HG03469 (cell line): ENCODE measurements at regions not wholly inside any gene's neighbourhood (a gene's known extent, or its start where the extent isn't known, plus 50 kb on each side); places are given as distances from the start of the nearest gene placed in this dataset.

ENCODE experiments used
- ATAC-seq: cut with Tn5 transposase; IDR thresholded peaks from one replicate; pipeline ENCODE4 v1.9.1; 2021; ENCODE audit warnings: mild to moderate bottlenecking, moderate library complexity, moderate number of reproducible peaks; ENCODE audit not compliant: unreplicated experiment

DNA sequence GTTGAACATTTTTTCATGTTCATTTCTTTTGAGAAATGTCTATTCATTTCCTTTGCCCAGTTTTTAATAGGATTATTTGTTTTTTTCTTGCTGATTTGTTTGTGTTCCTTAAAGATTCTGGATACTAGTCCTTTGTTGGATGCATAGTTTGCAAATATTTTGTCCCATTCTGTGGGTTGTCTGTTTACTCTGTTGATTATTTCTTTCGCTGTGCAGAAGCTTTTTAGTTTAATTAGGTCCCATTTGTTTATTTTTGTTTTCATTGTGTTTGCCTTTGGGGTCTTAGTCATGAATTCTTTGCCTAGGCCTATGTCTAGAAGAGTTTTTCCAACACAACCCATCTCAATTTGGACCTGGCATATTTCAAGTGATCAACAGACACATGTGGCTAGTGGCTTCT lies 116.1 kb upstream of the GALNT2 start:
- ATAC-seq, result no peak

DNA sequence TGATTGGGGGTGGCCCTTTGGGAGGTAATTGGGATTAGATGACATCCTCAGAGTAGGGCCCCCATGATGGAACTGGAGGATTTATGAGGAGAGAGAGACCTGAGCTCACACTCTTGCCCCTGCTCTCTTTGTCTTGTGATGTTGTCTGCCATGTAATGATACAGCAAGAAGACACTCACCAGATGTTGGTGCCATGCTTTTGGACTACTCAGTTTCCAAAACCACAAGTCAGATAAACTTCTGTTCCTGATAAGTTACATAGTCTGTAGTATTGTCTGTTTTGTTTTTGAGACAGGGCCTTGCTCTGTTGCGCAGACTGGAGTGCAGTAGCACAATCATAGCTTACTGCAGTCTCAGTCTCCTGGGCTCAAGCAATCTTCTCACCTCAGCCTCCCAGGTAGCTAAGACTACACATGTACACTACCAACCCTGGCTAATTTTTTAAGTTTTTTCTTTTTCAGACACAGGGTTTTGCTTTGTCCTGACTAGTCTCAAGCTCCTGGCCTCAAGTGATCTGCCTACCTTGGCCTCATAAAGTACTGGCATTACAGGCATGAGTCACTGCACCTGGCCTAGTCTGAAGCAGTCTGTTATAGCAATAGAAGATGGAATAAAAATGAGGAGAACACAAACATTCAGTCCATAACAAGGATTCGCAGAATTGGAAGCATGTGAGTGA lies 115.0 kb upstream of the GALNT2 start:
- no peak for ATAC-seq

DNA sequence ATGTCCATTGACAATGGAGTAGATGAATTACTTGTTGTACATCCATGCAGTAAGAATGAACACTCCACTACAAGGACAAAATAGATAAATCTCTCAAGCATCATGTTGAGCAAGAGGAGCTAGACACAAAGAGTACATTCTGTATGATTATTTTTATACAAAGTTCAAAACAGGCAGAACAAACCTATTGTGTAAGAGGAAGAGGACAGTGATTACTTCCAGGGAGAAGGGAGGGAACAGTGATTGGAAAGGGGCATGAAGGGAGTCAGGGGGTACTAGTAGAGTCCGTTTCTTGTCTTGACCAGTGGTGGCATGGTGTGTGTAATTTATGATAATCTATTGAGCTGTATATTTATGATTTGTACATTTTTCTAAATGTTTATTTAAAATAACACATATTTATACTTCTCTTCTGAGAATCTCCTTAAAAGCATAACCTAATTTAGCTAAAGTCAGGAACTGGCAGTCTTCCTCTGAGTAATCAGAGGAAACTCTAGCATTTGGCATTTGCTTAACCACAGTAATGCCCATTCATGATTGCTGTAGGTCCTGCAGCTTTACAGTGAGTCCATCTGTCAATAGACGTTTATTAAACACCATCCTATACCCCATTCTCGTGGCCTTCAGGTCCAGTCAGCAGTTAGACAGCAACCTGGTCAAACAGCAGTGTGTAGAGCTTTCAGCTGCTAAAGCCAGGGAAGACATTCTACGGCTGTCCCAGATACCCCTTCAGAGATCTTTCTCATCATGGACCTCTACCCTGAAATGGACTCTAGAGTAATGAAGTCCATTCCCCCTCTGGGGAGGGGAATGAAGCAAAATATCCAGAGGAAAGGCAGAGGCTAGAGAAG lies 114.1 kb upstream of the GALNT2 start:
- ATAC-seq, result no peak

DNA sequence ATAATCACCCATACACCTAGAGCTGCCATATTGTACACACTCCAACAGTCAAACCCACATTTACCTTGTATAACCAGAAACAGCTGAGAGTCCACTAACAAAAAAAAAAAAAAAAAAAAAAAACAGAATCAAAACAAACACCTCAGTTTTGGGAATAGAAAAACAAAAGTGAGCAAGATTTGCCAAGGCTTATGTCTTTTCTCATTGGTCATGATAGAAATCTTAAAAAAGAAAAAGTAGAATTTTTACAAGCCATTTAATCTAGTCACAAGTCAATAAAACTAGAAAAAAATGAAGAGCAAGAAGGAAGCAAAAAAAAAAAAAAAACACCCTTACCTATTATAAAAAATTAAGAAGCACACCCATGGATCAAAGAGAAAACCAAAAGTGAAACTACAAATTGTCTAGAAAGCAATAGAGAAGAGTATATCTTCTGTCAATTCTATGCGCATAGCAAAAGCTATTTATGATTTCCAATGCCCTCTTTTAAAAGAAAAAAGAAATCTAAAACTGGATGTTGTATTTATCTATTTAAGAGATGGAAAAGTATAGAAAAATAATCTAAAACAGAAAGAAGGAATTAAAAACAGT lies 113.2 kb upstream of the GALNT2 start:
- no peak for ATAC-seq

DNA sequence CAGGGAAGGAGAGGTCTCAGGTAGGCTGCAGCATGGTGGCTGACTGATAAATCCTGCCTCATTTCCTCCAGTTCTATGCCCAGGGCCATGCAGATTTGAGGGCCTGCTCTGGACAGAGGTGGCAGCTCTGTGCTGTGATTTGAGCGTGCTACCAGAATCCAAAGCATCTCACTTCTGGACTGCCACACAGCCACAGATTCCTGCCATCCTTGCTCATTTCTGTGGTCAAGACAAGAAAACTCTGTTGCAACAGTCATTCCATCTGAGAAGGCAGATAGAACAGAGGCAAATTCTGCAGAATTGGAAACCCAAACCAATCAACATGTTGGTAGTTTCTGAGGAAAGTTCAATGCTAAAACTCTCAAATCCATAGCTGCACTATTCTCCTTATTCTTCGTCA lies 102.8 kb upstream of the GALNT2 start:
- no peak for ATAC-seq

DNA sequence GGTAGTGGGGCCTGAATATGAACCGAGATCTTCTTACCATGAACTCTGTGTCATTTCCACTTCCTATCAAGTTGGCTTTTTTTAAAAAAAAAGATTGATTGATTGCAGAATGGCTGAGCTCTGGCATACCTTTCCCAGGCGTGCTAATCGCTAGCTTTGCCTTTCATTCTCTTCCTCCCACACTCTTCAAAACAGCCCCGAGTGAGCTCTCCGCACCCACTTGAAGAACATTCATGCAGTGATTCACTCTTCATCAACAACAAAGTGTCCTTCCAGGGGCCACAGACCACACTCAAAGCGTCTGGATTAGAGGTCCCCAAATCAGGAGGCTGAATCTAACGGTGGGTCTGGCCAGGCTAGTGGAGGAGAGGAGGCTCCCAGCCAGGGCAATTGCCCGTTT lies 96.3 kb upstream of the GALNT2 start:
- ATAC-seq, result no peak

DNA sequence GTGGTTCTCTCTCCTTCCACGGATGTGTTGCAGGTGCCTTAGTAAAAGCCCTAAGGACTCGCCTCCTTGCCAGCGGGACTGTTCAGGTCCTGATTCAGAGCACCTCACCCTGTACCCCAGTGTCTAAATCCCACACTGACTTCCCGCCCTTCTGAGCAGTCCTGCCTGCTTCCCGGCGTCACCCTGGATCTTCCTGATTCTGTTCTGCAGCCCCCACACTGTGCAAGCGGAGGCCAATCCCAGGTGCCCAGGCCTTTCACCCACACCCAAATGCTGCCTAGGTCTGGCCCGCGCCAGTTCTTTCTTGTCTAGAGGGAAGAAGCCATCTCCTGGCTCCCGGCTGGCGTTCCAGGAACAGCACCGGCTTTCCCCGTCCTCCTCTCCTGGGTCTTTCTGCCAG lies 95.9 kb upstream of the GALNT2 start:
- ATAC-seq, result no peak

DNA sequence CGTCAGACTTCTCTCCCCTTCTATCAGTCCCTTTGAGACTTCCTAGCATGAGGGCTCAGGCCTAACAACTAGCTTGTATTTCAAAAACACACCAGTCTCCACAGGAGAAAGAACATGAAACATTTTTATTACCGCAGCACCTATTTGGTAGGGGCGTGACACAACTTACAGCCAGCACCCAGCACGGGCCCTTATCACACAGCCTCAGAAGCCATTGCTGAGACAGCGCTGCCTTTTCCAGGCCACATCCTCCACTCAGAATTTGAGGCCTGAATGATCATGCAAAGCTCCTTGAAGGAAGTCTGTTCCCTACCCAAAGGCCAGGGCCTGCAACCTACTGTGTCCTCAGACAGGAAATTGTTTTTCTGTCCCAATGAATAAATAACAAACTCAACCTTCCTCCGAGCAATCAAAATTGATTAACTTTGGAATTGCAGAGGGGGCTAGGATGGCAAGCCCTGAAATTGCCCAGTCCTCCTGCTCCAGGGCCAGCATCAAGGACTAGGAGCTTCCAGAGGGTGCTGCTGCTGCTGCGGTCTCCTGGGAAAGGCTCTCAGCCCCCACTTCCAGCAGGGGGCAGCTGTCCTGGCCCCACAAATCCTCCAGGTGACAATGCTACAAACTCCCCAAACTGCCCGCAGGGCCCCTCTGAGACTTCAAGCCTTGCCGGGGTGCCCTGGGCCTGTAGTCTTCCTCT lies 94.3 kb upstream of the GALNT2 start:
- no peak for ATAC-seq

DNA sequence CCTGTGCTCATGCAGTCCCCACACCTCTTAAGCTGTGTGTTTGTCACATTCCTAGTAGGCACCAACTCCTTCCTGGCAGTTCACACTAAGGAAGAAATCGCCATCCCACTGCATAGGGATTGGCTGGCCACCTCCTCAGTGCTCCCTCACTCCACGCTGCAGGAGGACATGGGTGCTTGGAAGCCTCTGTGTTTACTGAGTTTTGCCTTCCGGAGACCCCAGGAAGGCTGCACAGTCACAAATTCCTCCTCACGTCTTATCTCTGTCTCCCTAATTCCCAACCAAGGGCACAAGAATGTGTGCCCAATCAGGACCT lies 93.8 kb upstream of the GALNT2 start:
- ATAC-seq, result no peak

DNA sequence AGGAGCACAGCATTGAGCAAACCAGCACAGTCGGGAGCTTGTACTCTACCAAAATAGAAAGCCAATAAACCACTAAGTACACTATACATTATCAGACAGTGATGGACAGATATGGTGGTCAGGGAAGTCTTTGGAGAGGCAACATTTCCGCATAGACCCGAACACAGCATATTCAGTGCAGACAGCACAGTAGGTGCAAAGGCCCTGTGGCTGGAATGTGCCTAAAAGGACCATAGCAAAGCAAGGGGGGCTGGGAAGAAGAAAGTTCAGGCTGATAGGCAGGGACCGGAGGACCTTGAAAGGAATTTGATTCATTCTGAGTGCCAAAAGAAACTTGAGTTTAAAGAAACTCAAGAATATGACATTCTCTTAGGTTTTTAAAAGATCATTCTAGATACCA lies 92.0 kb upstream of the GALNT2 start:
- no peak for ATAC-seq

DNA sequence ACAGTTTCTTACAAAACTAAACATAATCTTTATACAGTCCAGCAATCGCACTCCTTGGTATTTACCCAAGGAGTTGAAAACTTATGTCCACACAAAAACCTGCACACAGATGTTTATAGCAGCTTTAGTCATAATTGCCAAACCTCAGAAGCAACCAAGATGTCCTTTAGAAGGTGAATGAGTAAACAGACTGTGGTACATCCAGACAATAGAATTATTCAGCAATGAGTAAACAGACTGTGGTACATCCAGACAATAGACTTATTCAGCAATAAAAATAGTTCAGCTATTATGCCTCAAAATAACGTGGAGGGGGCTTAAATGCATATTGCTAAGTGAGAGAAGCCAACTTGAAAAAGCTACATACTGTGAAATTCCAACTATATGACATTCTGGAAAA lies 87.0 kb upstream of the GALNT2 start:
- no peak for ATAC-seq

DNA sequence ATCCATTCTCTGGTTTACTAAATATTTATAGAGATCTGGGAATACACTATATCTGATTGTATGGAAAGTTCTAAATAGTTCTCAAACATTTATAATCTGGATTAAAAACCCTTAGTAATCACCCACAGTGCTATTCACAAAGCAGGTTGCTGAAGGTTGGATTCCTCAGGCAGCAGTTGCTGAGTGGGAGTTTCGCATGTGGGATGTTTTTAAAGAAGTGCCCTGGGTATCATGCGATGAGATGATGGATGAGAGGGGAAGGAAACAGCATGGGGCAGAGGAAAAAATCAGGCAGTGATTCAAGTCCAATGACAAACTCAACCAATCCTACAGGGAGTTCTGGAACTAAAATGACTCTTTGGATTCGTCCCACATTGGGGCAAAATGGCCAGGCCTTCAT lies 85.3 kb upstream of the GALNT2 start:
- no peak for ATAC-seq

DNA sequence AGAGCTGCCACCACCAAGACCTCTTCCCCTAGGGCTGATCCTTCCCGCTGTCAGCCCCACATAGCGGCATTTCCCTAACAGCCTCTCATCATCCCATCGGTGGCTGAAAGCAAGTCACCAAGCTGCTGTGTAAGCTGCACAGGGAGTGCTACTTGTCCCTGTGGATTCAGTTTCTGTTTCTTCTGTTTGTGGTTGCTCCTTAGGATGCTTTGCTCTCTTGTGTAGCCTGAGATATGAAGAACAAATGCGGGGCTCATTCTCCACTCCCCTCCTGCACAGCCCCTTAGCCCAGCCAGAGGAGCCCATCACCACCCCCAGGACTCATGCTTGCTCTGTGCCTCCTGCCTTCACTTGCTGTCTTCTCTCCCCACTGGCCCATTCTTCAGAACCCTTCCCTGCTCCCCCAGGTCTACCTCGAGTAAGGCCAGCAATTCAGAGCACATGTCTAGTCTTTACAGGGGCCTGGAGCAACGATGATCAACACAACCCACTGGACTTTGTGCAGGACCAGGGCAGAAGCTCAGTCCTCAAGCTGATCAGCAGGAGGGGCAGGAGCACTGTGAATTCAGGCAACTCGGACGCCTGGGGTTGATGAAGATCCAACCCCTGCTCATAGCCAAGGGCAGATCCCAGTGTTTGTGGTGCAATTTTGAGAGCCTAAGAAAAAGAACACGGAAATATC lies 82.6 kb upstream of the GALNT2 start:
- no peak for ATAC-seq

DNA sequence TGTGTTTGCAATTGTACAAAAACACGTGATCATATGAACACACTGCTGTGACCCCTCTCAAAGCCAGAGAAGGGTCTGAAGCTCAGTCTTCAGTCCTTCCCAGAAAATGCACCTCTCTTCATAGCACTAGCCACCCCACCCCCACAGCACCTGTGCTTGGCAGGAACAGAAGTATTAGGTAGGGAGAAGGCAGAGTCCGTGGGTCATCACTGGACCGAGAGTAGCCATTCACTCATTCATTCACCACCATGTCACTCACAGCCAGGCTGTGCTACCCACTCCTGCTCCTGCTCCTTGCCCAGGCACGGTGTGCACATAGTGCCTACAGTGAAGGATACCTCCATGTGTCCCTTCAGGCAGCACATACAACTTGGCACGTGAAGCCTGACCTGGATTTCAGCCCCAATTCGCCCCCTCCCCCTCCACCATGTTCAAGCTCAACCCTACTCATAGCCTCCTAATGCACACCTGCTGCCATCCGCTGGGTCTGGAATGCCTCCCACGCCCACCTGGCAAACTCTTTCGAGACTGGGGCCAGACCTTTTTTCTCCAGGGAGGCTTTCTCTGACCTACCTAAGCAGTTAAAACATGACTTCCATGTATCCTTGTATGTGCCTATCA lies 81.9 kb upstream of the GALNT2 start:
- no peak for ATAC-seq

DNA sequence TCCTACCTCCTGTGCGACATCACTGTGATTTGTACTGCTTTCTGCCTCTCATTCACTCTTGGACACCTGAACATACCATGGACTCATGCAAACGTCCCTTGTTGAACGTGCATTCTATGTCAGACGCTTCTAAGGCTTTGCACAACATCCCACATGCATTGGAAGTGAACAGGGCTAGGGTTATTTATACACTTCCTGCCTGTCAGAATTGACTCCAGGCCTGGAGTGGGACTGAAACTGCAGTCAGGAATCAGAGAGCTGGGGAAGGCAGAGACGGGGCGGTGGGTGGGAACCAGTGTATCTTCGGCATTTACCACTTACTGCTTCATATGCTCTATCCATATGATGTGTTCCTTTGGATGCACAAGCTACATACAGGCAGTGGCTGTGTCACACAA lies 81.4 kb upstream of the GALNT2 start:
- no peak for ATAC-seq

DNA sequence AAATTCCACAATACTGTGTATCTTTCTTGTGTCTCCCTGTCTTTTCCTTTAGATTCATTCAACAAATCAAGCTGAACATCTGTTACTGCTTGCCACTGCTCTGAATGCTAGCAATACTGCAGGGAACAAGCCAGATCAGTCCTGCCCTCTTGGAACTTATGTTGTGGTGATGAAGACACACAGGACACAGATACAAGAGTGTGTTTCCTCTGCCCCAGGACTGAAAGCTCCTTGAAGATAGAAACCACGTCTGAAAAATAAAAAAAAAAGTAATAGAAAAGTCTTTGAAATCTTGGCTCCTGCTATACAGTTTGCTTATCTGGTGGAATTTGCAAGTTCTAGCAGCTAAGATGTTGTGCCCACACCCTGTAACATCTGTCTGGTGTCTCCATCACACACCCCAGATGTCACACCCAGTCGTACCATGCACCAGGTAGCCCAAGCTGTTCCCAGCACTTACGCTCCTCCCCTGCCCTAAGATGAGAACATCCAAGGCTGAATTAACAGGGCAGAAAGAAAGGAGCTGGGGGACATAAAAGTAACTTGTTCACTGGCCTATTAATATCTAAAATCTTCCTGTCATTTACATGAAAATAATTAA lies 80.2 kb upstream of the GALNT2 start:
- ATAC-seq, result no peak

DNA sequence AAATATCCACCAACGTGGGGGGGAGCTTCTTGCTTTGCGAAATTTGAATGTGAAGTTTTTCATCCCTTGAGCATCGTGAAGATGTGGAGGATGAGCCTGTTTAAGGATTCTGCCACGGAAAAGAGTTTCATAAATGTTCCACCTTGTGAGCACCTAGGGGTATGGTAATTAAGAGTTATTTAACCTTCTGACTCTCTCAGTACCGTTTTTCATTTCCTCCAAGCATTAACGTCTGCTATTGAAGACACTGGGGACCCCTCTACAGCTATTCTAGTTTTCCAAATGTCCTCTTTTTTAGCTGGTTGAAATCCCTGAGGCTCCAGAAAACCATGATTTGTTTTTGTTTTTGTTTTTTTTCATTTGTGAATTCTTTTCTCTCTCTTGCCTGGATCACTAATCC lies 79.1 kb upstream of the GALNT2 start:
- ATAC-seq, result no peak

DNA sequence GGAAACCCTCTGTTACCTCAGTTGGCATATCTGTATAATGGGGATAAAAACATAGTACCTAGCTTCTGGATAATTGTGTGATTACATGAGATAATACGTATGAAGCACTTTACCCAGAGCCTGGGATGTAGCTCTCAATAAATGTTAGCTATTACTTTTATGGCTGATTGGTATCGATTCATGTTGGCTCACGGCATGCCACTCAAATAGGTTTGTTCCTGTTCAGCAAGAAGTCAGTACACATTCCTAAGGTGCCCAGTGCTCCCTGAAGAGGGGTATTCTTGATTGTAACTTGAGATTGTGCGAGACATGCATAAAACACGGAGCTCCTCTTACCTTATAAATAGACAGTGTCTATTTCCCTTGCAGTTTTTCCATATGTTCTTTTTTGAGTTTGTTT lies 78.5 kb upstream of the GALNT2 start:
- no peak for ATAC-seq

DNA sequence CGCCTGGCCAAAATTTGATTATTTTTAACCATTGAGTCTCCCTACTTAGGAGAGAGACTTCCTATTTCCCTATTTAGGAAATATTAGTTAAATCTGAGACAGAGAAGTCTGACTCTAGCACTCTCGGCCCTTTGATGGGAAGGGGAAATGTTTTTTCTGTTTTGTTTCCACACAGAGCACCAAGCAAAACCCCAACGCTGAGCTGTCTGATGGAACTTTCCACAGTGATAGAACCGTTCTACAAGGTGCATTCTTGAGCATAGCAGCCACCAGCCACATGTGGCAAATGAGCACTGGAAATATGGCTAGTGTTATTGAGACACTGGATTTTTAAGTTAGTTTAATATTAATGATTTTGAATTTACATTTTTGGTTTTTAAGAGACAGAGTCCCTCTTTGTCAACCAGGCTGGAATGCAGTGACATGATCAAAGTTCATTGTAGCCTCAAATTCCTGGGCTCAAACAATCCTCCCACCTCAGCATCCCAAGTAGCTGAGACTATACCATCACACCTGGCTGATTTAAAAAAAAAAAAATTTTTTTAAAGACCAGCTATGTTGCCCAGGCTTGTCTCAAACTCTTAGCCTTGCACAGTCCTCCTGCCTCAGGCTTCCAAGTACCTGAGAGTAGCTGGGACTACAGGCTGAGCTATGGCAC lies 77.3 kb upstream of the GALNT2 start:
- ATAC-seq, result no peak

DNA sequence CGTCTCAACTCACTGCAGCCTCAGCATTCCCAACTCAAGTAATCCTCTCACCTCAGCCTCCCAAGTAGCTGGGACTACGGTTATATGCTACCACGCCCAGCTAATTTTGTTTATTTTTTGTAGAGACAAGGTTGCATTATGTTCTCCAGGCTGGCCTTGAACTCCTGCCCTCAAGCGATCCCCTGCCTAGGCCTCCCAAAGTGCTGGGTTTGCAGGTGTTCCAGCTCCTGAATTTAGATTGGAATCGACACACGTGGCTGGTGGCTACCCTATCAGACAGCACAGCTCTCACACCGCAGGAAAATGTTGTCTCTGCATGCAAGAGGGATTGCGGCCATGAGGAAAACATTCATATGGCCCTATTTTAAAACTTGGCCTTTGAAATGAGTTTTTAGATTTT lies 76.7 kb upstream of the GALNT2 start:
- ATAC-seq, result no peak
